ENCODE measurements at regions not wholly inside any gene's neighbourhood (a gene's known extent, or its start where the extent isn't known, plus 50 kb on each side); places are given as distances from the start of the nearest gene placed in this dataset.

DNA sequence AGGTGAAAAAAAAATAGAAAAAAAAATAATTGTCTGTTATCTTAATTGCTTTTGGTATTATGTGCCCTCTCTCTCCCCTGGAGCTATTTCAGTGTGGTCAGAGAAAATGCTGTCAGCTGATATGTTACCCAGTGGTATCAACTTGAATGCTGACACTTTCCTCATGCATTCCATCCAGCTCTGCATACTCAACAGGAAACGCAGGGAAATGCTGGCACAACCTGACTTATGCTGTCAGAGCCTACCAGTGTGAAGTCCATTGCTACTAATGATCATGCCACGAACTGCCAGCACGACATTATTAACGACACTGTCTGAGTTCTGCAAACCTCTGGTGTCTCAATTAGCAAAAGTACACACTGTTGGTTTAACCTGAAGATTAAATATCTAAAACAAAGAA is 182.8 kb downstream of the ZWINT start:
- TF ChIP-seq, protein P1, sequence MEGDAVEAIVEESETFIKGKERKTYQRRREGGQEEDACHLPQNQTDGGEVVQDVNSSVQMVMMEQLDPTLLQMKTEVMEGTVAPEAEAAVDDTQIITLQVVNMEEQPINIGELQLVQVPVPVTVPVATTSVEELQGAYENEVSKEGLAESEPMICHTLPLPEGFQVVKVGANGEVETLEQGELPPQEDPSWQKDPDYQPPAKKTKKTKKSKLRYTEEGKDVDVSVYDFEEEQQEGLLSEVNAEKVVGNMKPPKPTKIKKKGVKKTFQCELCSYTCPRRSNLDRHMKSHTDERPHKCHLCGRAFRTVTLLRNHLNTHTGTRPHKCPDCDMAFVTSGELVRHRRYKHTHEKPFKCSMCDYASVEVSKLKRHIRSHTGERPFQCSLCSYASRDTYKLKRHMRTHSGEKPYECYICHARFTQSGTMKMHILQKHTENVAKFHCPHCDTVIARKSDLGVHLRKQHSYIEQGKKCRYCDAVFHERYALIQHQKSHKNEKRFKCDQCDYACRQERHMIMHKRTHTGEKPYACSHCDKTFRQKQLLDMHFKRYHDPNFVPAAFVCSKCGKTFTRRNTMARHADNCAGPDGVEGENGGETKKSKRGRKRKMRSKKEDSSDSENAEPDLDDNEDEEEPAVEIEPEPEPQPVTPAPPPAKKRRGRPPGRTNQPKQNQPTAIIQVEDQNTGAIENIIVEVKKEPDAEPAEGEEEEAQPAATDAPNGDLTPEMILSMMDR (IDR thresholded peaks at IDR 0.05) = no peak
- no peak for TF ChIP-seq POLR2A (IDR thresholded peaks at IDR 0.05)

Data from tibial nerve (tissue), 3 donors.